Gastroesophageal sphincter (tissue), 3 donors: ENCODE measurements at regions not wholly inside any gene's neighbourhood (a gene's known extent, or its start where the extent isn't known, plus 50 kb on each side); places are given as distances from the start of the nearest gene placed in this dataset.

Experiments
- CTCF ChIP-seq, 4 experiments: fragments of 200-600 bp in 2 of 4; fragments of 450-650 bp in 2 of 4; sonication (generic) in 1 of 4; IDR thresholded peaks; one replicate each; pipeline ENCODE4 v1.5.1; 2017 to 2019; ENCODE audit warnings: antibody characterized with exemption in 4 of 4, mild to moderate bottlenecking in 2 of 4, moderate library complexity in 2 of 4
- POLR2AphosphoS5 ChIP-seq: sonication (generic); formaldehyde crosslinking; IDR thresholded peaks from one replicate; pipeline ENCODE4 v1.6.1; 2017; ENCODE audit warnings: antibody characterized with exemption

- TF ChIP-seq CTCF (IDR thresholded peaks at IDR 0.05) (no peak), POLR2AphosphoS5 (no peak)
Measured at GRCh38 chrX:139327355-139327754, 203.2 kb upstream of the F9 start.
